Cardiac fibroblast (primary cell): ENCODE measurements at regions not wholly inside any gene's neighbourhood (a gene's known extent, or its start where the extent isn't known, plus 50 kb on each side); places are given as distances from the start of the nearest gene placed in this dataset.
A peak's percentile ranks its signal among the peaks of the same experiment; 100 is the strongest.
"Not testable (repeated sequence)": the region's sequence is repeated elsewhere in the genome, so short reads cannot be mapped to it uniquely, and the experiment has no call there.

Experiments used
- DNase-seq, 2 donors: peaks; one replicate each; pipeline versions ENCODE4 v3.0.0 to v3.0.0-alpha.2; 2010; ENCODE audit warnings: low read depth in 2 of 2
- H3K4me3 ChIP-seq, 2 donors: replicated peaks in 1 of 2; 1 replicate in 1 of 2; 2 replicates in 1 of 2; pipeline ENCODE4 v1.5.1; 2011; ENCODE audit warnings: low read depth in 2 of 2, low read length in 2 of 2, mild to moderate bottlenecking in 2 of 2, moderate library complexity in 1 of 2
- TF ChIP-seq, protein P1 (sequence below): IDR thresholded peaks from one replicate; pipeline ENCODE4 v1.5.1; 2011; ENCODE audit warnings: low read depth, mild to moderate bottlenecking, low read length, inconsistent platforms

DNA sequence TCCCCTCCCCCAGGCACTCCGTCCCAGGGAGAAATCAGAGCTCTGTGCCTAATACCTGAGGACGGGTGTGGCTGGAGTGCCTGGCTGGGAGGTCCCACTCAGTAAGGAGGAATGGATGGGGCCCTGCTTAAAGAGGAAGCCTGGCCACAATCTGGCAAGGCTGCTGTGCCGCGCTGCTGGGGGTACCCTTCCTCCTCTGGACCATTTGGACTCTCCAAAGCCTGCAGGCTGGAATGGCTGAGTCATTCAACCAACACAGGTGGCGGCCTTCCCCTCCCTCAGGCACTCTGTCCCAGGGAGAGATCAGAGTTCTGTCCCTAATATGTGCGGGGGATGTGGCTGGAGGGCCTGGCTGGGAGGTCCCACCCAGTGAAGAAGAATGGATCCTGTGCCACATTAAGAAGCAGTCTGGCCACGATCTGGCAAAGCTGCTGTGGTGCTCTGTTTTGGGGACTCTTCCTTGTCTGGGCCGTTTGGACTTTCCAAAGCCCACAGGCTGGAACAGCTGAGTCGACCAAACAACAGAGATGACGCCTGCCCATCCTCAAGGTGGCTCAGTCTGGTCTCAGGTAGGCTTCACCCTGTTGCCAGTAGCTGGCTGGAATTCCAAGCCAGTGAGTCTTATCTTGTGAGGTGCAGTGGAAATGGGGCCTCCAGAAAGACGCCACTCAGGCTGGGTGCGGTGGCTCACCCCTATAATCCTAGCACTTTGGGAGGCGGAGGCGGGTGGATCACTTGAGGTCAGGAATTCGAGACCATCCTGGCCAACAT lies 127.3 kb upstream of the HUWE1 start:
- TF ChIP-seq, protein P1, sequence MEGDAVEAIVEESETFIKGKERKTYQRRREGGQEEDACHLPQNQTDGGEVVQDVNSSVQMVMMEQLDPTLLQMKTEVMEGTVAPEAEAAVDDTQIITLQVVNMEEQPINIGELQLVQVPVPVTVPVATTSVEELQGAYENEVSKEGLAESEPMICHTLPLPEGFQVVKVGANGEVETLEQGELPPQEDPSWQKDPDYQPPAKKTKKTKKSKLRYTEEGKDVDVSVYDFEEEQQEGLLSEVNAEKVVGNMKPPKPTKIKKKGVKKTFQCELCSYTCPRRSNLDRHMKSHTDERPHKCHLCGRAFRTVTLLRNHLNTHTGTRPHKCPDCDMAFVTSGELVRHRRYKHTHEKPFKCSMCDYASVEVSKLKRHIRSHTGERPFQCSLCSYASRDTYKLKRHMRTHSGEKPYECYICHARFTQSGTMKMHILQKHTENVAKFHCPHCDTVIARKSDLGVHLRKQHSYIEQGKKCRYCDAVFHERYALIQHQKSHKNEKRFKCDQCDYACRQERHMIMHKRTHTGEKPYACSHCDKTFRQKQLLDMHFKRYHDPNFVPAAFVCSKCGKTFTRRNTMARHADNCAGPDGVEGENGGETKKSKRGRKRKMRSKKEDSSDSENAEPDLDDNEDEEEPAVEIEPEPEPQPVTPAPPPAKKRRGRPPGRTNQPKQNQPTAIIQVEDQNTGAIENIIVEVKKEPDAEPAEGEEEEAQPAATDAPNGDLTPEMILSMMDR, result no peak
- DNase-seq, result no peak
- H3K4me3 ChIP-seq, result no peak overlapping the region

DNA sequence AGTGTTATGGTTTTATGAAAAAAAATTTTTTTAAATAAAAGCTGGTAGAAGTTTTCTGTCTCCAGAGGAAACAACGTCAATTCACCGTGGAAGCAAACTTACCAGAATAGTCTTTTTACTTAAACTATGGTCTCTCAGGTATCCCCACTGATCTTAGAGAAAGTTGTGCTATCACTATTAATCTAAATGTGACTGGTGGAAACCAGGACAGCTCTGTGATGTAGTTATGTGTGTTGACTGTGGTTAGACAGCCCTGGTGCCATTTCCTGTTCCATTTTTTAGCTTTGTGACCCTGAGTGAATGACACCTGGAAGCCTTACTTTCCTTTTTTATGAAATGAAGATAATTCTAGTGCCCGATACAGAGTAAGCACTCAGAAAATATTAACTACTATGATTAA lies 111.8 kb upstream of the HUWE1 start:
- H3K4me3 ChIP-seq, result no peak overlapping the region
- DNase-seq, result no peak
- TF ChIP-seq, protein P1, result no peak

DNA sequence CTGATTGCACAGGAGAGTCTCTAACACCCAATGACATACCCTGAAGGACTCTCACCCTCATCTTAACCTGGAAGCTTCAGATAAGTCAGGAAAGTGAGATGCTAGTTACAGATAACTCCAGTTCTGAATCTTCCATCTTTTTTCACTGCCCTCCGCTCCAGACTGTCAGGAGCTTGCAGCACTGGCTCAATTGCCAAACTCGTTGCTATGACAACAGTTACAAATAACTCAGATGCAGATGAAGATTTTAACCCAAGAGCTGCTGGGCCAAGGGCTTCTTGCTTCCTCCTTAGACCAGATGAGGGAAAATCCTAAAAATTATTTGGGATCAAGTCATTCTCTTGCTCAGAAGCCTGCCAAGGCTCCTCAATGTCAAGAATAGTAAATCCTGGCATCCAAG lies 109.1 kb upstream of the HUWE1 start:
- peak; percentile 2 to 23 for DNase-seq
- H3K4me3 ChIP-seq, result no peak overlapping the region
- TF ChIP-seq, protein P1, result no peak

DNA sequence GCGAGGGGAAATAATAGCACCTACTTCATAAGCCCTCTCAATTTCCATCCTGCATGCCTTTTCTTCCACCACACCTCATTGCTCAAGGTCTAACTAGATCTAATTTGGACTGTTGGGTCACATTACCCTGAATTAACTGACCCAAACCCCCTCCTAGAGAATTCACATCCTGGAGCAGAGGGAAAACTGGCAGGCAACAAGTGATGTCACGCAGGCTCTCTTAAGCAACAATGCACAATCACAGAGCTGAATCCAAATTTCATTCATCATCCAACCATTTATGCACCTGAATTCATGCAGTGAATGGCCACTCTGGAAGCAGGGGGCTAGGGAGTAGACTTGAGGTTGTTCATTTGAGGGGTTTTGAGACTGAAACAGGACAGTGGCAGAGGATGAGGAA lies 107.7 kb upstream of the HUWE1 start:
- TF ChIP-seq, protein P1, result no peak
- H3K4me3 ChIP-seq, result no peak overlapping the region
- no peak for DNase-seq

DNA sequence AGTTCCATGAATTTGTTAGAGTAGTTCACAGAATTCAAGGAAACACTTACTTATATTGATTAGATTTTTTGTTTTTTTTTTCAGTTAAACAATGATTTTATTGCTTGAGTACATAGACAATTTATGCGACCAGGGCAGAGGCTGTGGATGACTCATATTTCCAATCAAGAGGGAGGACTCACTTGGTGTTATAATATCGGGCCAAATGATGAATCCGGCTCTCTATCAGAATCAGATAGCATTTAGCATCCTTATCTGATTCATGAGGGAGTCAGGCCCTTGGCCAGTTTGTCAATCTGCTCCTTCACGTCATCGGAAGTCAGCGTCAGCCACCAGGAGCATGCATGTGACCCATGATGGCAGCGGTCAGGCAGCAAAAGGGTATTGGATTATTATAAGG lies 82.3 kb upstream of the HUWE1 start:
- TF ChIP-seq, protein P1, result no peak
- no peak for DNase-seq
- no peak overlapping the region for H3K4me3 ChIP-seq

DNA sequence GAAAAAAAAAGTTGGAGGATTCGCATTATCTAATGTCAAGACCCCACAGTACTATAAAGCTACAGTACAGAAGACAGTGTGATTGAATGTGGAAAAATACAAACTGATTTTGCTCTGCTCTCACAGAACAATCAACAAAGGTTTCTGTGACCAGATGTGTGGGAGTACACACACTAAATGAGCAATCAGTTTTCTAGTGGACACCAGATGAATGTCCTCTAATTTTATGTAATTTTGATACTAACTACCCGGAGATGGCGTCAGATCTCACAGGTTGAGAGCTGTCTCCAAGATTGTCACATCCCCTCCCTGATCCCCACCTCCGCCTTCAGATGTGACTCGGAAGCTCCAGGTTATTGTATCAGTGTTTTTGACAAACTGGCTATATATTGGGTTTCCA lies 81.9 kb upstream of the HUWE1 start:
- no peak overlapping the region for H3K4me3 ChIP-seq
- DNase-seq, result no peak
- TF ChIP-seq, protein P1, result no peak

DNA sequence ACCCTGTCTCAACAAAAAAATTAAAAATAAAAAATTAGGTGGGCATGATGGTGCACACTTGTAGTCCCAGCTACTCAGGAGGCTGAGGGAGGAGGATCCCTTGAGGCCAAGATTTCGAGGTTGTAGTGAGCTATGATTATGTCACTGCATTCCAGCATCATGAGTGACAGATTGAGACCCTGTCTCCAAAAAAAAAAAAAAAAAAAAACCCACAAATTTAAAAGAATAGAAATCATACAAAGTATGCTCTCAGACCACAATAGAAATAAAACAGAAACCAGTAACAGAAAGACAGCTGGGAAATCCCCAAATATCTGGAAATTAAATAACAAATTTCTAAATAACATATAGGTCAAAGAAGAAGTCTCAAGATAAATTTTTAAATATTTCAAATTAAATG lies 81.0 kb upstream of the HUWE1 start:
- TF ChIP-seq, protein P1, result no peak
- H3K4me3 ChIP-seq, result no peak overlapping the region
- DNase-seq, result no peak

DNA sequence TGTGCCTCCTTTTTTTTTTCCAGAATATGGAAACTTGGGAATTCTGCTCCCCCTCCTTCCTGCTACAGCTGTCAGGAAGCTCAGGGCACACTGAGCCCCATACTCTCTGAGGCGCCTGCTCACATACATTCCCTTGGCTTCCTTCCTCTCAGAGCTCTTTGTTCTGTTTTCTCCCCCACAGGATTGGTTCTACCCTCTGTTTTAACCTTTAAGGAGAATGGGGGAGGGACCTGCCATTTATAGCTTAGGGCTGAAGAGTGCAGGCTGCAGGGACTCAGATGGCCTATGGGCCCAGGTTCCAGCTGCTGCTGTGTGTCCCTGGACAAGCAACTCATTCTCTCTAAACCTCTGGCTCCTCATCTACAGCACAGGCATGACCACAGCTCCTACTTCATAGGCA lies 70.7 kb upstream of the HUWE1 start:
- not testable (repeated sequence) for H3K4me3 ChIP-seq, DNase-seq
